Peyer's patch (tissue), 4 donors: ENCODE measurements at regions not wholly inside any gene's neighbourhood (a gene's known extent, or its start where the extent isn't known, plus 50 kb on each side); places are given as distances from the start of the nearest gene placed in this dataset.
"Not testable (repeated sequence)": the region's sequence is repeated elsewhere in the genome, so short reads cannot be mapped to it uniquely, and the experiment has no call there.

Source experiments
- DNase-seq, 3 donors: peaks; one replicate each; pipeline ENCODE4 v3.0.0-alpha.2; 2017 to 2019
- H3K27ac ChIP-seq, 4 donors: fragments of 200-600 bp; sonication (generic); one replicate each; pipeline ENCODE4 v1.5.1; 2016 to 2019
- H3K27me3 ChIP-seq, 2 donors: fragments of 200-600 bp; sonication (generic); one replicate each; pipeline ENCODE4 v1.5.1; 2019
- H3K36me3 ChIP-seq, 3 donors: fragments of 200-600 bp; sonication (generic); one replicate each; pipeline ENCODE4 v1.5.1; 2016 to 2019
- H3K4me1 ChIP-seq, 4 donors: fragments of 200-600 bp; sonication (generic); one replicate each; pipeline ENCODE4 v1.5.1; 2016 to 2019
- H3K4me3 ChIP-seq, 4 donors: fragments of 200-600 bp; sonication (generic); 1 replicate in 3 of 4; 2 replicates in 1 of 4; pipeline ENCODE4 v1.5.1; 2016 to 2019; ENCODE audit warnings: mild to moderate bottlenecking in 1 of 4
- H3K9me3 ChIP-seq, 4 donors: fragments of 200-600 bp; sonication (generic); one replicate each; pipeline ENCODE4 v1.5.1; 2016 to 2019; ENCODE audit warnings: mild to moderate bottlenecking in 1 of 4
- CTCF ChIP-seq, 6 experiments: fragments of 450-650 bp in 4 of 6; fragments of 200-600 bp in 2 of 6; sonication (generic) in 1 of 6; IDR thresholded peaks; one replicate each; pipeline ENCODE4 v1.5.1; 2017 to 2019; ENCODE audit warnings: antibody characterized with exemption in 6 of 6, mild to moderate bottlenecking in 3 of 6, moderate library complexity in 1 of 6
- POLR2A ChIP-seq, 2 donors: fragments of 450-650 bp; IDR thresholded peaks; one replicate each; pipeline ENCODE4 v1.5.1; 2017; ENCODE audit warnings: antibody characterized with exemption in 2 of 2, mild to moderate bottlenecking in 2 of 2, moderate library complexity in 2 of 2

- Histone ChIP-seq H3K36me3 (no peaks in the 10 kb centered on the region), H3K9me3 (no peaks in the 10 kb centered on the region), H3K27me3 (no peaks in the 10 kb centered on the region), H3K4me1 (no peaks in the 10 kb centered on the region), H3K4me3 (no peak overlapping the region), H3K27ac (no peak overlapping the region)
- TF ChIP-seq POLR2A (IDR thresholded peaks at IDR 0.05) (no peak), CTCF (IDR thresholded peaks at IDR 0.05) (no peak)
- DNase-seq = no peak
These were observed 1194.6 kb upstream of the WWC1 start for GRCh38 chr5:167096816-167097215.

GRCh38 chr5:167104351-167104750 is 1187.1 kb upstream of the WWC1 start:
- Histone ChIP-seq H3K4me1 (no peaks in the 10 kb centered on the region), H3K4me3 (no peak overlapping the region), H3K27me3 (no peaks in the 10 kb centered on the region), H3K9me3 (no peaks in the 10 kb centered on the region), H3K36me3 (no peaks in the 10 kb centered on the region), H3K27ac (no peak overlapping the region)
- no peak for TF ChIP-seq CTCF (IDR thresholded peaks at IDR 0.05)
- TF ChIP-seq POLR2A (IDR thresholded peaks at IDR 0.05) = no peak
- DNase-seq = no peak

- Histone ChIP-seq H3K27ac (no peak overlapping the region), H3K4me3 (no peak overlapping the region), H3K36me3 (no peaks in the 10 kb centered on the region), H3K4me1 (no peaks in the 10 kb centered on the region), H3K27me3 (no peaks in the 10 kb centered on the region), H3K9me3 (no peaks in the 10 kb centered on the region)
- no peak for TF ChIP-seq POLR2A (IDR thresholded peaks at IDR 0.05)
- TF ChIP-seq CTCF (IDR thresholded peaks at IDR 0.05) = no peak
- no peak for DNase-seq
These were observed 1185.5 kb upstream of the WWC1 start for GRCh38 chr5:167105941-167106340.

- DNase-seq = no peak
- Histone ChIP-seq H3K27me3 (no peaks in the 10 kb centered on the region), H3K4me3 (no peak overlapping the region), H3K9me3 (no peaks in the 10 kb centered on the region), H3K4me1 (no peaks in the 10 kb centered on the region), H3K27ac (no peak overlapping the region), H3K36me3 (no peaks in the 10 kb centered on the region)
- TF ChIP-seq POLR2A (IDR thresholded peaks at IDR 0.05) = no peak
- no peak for TF ChIP-seq CTCF (IDR thresholded peaks at IDR 0.05)
These were observed 1183.8 kb upstream of the WWC1 start for GRCh38 chr5:167107684-167108083.

- H3K27ac ChIP-seq, H3K4me1 ChIP-seq, H3K4me3 ChIP-seq, H3K9me3 ChIP-seq, H3K27me3 ChIP-seq, H3K36me3 ChIP-seq, DNase-seq: not testable (repeated sequence)
These were observed 1183.2 kb upstream of the WWC1 start for GRCh38 chr5:167108266-167108665.

- no peak for DNase-seq
- Histone ChIP-seq H3K27me3 (no peaks in the 10 kb centered on the region), H3K4me3 (no peak overlapping the region), H3K36me3 (no peaks in the 10 kb centered on the region), H3K27ac (no peak overlapping the region), H3K4me1 (no peaks in the 10 kb centered on the region), H3K9me3 (no peaks in the 10 kb centered on the region)
- TF ChIP-seq CTCF (IDR thresholded peaks at IDR 0.05) = no peak
- TF ChIP-seq POLR2A (IDR thresholded peaks at IDR 0.05) = no peak
These were observed 1178.9 kb upstream of the WWC1 start for GRCh38 chr5:167112556-167112955.
